H1 (cell line): ENCODE measurements at regions not wholly inside any gene's neighbourhood (a gene's known extent, or its start where the extent isn't known, plus 50 kb on each side); places are given as distances from the start of the nearest gene placed in this dataset.

ENCODE experiments used
- ATF3 ChIP-seq: IDR thresholded peaks from 2 replicates; pipeline ENCODE4 v1.6.1; 2011; ENCODE audit warnings: low read depth, mild to moderate bottlenecking, low read length; ENCODE audit not compliant: insufficient read depth
- CREB1 ChIP-seq: IDR thresholded peaks from 2 replicates; pipeline ENCODE4 v1.6.1; 2012; ENCODE audit warnings: inconsistent platforms
- CTCF ChIP-seq, 3 experiments: IDR thresholded peaks; 1 replicate in 2 of 3; 2 replicates in 1 of 3; pipeline versions ENCODE4 v1.5.1 to v1.6.1; 2011; ENCODE audit warnings: low read length in 3 of 3, mild to moderate bottlenecking in 3 of 3, inconsistent platforms in 2 of 3, low read depth in 1 of 3, moderate library complexity in 1 of 3; ENCODE audit not compliant: insufficient read depth in 1 of 3; ENCODE audit errors: control extremely low read depth in 1 of 3
- EZH2 ChIP-seq: fragments of 200-600 bp; sonication (generic); IDR thresholded peaks from 2 replicates; pipeline ENCODE4 v1.7.1; 2012; ENCODE audit warnings: low read depth, mild to moderate bottlenecking, moderate library complexity, low read length, inconsistent platforms; ENCODE audit not compliant: severe bottlenecking
- JUND ChIP-seq: IDR thresholded peaks from 2 replicates; pipeline ENCODE4 v1.6.1; 2011; ENCODE audit warnings: mild to moderate bottlenecking, improper control_type of control experiment, low read length
- KDM1A ChIP-seq: fragments of 200-600, 300-600 bp; sonication (generic); IDR thresholded peaks from 2 replicates; pipeline ENCODE4 v1.7.1; 2016; ENCODE audit warnings: mild to moderate bottlenecking, low read length, borderline replicate concordance
- NRF1 ChIP-seq: IDR thresholded peaks from 2 replicates; pipeline ENCODE4 v1.6.1; 2011; ENCODE audit warnings: mild to moderate bottlenecking, low read depth, low read length, improper control_type of control experiment
- POLR2A ChIP-seq, 2 experiments: IDR thresholded peaks; 1 replicate in 1 of 2; 2 replicates in 1 of 2; pipeline ENCODE4 v1.6.1; 2011; ENCODE audit warnings: low read depth in 2 of 2, low read length in 2 of 2, mild to moderate bottlenecking in 2 of 2; ENCODE audit errors: control extremely low read depth in 1 of 2
- POLR2AphosphoS5 ChIP-seq: IDR thresholded peaks from 2 replicates; pipeline ENCODE4 v1.6.1; 2011; ENCODE audit warnings: low read depth, low read length
- RAD21 ChIP-seq, 2 experiments: IDR thresholded peaks in 1 of 2; conservative IDR thresholded peaks in 1 of 2; 2 replicates each; pipeline ENCODE4 v1.6.1; 2011; ENCODE audit warnings: low read depth in 2 of 2, low read length in 2 of 2, improper control_type of control experiment in 1 of 2, inconsistent platforms in 1 of 2, mild to moderate bottlenecking in 1 of 2, moderate library complexity in 1 of 2
- SP1 ChIP-seq: IDR thresholded peaks from 2 replicates; pipeline ENCODE4 v1.6.1; 2011; ENCODE audit warnings: low read depth, low read length

GRCh38 chr5:107770051-107770450 lies 99.3 kb upstream of the EFNA5 start:
- TF ChIP-seq CREB1, result no peak
- TF ChIP-seq POLR2AphosphoS5, result no peak
- no peak for TF ChIP-seq EZH2
- no peak for TF ChIP-seq CTCF (IDR thresholded peaks at IDR 0.05; ENCODE audit: control extremely low read depth in 1 of 3, insufficient read depth in 1 of 3, low read depth in 1 of 3, low read length in 3 of 3)
- no peak for TF ChIP-seq KDM1A
- TF ChIP-seq NRF1, result no peak
- no peak for TF ChIP-seq SP1
- TF ChIP-seq ATF3, result no peak
- TF ChIP-seq POLR2A (IDR thresholded peaks at IDR 0.05; ENCODE audit: control extremely low read depth in 1 of 2, low read depth in 2 of 2, low read length in 2 of 2), result no peak
- no peak for TF ChIP-seq JUND
- no peak for TF ChIP-seq RAD21 (IDR thresholded peaks at IDR 0.05 in 1 of 2, conservative IDR thresholded peaks at IDR 0.05 in 1 of 2; ENCODE audit: low read depth in 2 of 2, low read length in 2 of 2)
